ENCODE measurements at regions not wholly inside any gene's neighbourhood (a gene's known extent, or its start where the extent isn't known, plus 50 kb on each side); places are given as distances from the start of the nearest gene placed in this dataset.

DNA sequence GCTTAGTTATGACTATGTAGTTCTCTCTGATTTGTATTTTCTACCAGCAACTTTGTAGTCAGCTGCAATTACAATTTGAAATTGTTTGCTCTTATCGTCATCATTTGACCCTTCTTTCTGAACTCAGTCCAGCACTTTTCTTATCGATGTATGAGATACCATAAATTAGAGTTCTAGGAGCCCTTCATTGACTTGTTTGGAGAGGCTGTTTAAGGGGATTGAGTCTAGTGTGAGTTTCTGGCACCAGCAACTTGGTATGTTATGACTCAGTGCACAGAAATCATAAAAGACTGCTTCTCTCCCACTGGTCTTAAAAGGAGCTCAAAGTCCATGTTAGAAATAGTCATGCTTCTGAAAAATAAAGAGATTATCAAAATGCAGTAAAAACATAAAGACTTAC is 190.3 kb downstream of the TENT5A start:
- Histone ChIP-seq H4K20me1 (ENCODE audit: insufficient read depth) (no peaks in the 10 kb centered on the region), H3K4me3 (ENCODE audit: low read depth in 2 of 2, low read length in 1 of 2) (peak overlapping the region; percentile 27 to 38; a peak in 3 of 4 replicates), H3K9ac (peak overlapping the region; percentile 56; the same call in 1 of the 2 replicates), H3K9me3 (no peaks in the 10 kb centered on the region), H3K4me2 (peak overlapping the region; percentile 70), H3K79me2 (ENCODE audit: insufficient read depth) (no peaks in the 10 kb centered on the region), H3K4me1 (ENCODE audit: control insufficient read depth in 1 of 2, insufficient read depth in 2 of 2, low read depth in 1 of 2, low read length in 1 of 2) (peaks cover 4 to 22% of the 10 kb centered on the region in 2 experiments; a peak in 2 of 4 replicates), H3K9me2 (no peaks in the 10 kb centered on the region), H3K27ac (ENCODE audit: low read depth in 2 of 2, low read length in 1 of 2) (peak overlapping the region; percentile 64 to 89; a peak in 3 of 4 replicates), H3K36me3 (replicated peaks in 1 of 2; ENCODE audit: control insufficient read depth in 1 of 2, insufficient read depth in 2 of 2, low read length in 1 of 2) (no peaks in the 10 kb centered on the region), H3F3A (replicated peaks; ENCODE audit: insufficient read depth) (peaks cover 23% of the 10 kb centered on the region), H3K27me3 (ENCODE audit: insufficient read depth) (no peaks in the 10 kb centered on the region), H2AFZ (ENCODE audit: low read depth) (0 out of 2 replicates have a peak overlapping the region, but pooled peaks have one; percentile 37)
- ChIA-PET CTCF (no interaction called here), POLR2A (no interaction called here)
- DNase-seq, result no peak
- TF ChIP-seq TCF12 (IDR thresholded peaks at IDR 0.05) (peak; percentile 82), JUND (IDR thresholded peaks at IDR 0.05) (peak; percentile 84), GATA2 (CRISPR knock-in tag; IDR thresholded peaks at IDR 0.05) (no peak), TEAD4 (IDR thresholded peaks at IDR 0.05; ENCODE audit: borderline replicate concordance, insufficient read depth) (peak; percentile 58; the same call in 1 of the 2 replicates), YY1 (IDR thresholded peaks at IDR 0.05; ENCODE audit: low read depth) (0 out of 2 replicates have a peak, but pooled peaks have one; percentile 26), CHD2 (IDR thresholded peaks at IDR 0.05; ENCODE audit: low read length, partially characterized antibody) (no peak), RXRA (IDR thresholded peaks at IDR 0.05; ENCODE audit: borderline replicate concordance, low read depth) (peak; percentile 79), NFIC (IDR thresholded peaks at IDR 0.05; ENCODE audit: borderline replicate concordance) (peak; percentile 90), EP300 (IDR thresholded peaks at IDR 0.05; ENCODE audit: borderline replicate concordance in 1 of 2, low read depth in 1 of 2, low read length in 1 of 2) (peak in 1 of 2 experiments; percentile 74; a peak in 2 of 4 replicates), FOXJ3 (CRISPR knock-in tag; IDR thresholded peaks at IDR 0.05) (no peak), PBX3 (IDR thresholded peaks at IDR 0.05) (peak; percentile 89), FOSL2 (IDR thresholded peaks at IDR 0.05; ENCODE audit: borderline replicate concordance, low read depth) (peak; percentile 84)
- TF ChIP-seq, protein P1, sequence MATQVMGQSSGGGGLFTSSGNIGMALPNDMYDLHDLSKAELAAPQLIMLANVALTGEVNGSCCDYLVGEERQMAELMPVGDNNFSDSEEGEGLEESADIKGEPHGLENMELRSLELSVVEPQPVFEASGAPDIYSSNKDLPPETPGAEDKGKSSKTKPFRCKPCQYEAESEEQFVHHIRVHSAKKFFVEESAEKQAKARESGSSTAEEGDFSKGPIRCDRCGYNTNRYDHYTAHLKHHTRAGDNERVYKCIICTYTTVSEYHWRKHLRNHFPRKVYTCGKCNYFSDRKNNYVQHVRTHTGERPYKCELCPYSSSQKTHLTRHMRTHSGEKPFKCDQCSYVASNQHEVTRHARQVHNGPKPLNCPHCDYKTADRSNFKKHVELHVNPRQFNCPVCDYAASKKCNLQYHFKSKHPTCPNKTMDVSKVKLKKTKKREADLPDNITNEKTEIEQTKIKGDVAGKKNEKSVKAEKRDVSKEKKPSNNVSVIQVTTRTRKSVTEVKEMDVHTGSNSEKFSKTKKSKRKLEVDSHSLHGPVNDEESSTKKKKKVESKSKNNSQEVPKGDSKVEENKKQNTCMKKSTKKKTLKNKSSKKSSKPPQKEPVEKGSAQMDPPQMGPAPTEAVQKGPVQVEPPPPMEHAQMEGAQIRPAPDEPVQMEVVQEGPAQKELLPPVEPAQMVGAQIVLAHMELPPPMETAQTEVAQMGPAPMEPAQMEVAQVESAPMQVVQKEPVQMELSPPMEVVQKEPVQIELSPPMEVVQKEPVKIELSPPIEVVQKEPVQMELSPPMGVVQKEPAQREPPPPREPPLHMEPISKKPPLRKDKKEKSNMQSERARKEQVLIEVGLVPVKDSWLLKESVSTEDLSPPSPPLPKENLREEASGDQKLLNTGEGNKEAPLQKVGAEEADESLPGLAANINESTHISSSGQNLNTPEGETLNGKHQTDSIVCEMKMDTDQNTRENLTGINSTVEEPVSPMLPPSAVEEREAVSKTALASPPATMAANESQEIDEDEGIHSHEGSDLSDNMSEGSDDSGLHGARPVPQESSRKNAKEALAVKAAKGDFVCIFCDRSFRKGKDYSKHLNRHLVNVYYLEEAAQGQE (IDR thresholded peaks at IDR 0.05; ENCODE audit: low read depth, low read length), result no peak
- TF ChIP-seq, protein P2, sequence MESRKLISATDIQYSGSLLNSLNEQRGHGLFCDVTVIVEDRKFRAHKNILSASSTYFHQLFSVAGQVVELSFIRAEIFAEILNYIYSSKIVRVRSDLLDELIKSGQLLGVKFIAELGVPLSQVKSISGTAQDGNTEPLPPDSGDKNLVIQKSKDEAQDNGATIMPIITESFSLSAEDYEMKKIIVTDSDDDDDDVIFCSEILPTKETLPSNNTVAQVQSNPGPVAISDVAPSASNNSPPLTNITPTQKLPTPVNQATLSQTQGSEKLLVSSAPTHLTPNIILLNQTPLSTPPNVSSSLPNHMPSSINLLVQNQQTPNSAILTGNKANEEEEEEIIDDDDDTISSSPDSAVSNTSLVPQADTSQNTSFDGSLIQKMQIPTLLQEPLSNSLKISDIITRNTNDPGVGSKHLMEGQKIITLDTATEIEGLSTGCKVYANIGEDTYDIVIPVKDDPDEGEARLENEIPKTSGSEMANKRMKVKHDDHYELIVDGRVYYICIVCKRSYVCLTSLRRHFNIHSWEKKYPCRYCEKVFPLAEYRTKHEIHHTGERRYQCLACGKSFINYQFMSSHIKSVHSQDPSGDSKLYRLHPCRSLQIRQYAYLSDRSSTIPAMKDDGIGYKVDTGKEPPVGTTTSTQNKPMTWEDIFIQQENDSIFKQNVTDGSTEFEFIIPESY (IDR thresholded peaks at IDR 0.05; ENCODE audit: borderline replicate concordance, low read depth), result no peak
- WGBS (ENCODE audit: low lambda C conversion rate), result 4% methylated on average over 2 of the region's 2 CpGs
